ENCODE measurements at regions not wholly inside any gene's neighbourhood (a gene's known extent, or its start where the extent isn't known, plus 50 kb on each side); places are given as distances from the start of the nearest gene placed in this dataset.

DNA sequence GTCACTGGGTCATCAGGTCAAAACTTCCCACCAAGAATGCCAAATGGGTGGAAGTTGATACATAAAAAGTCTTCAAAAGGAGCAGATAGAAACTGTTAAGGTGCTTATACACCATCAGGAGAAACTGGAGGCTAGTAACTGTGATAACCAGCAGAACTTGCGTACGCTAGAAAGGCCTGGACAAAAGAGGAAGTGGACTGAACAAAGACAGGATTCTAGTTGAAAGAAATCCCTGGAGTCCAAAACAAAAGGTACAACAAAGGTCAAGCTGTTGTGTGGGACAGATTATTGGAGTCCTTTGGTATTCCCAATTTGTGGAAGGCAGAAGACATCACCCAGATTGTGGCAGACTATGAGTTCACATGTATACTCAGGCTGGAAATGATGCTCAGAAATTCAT lies 215.8 kb upstream of the PBX1 start:
- TF ChIP-seq POLR2A (IDR thresholded peaks at IDR 0.05) (no peak), CTCF (IDR thresholded peaks at IDR 0.05) (no peak)

Data from heart left ventricle (tissue), 13 donors.